Uterus (tissue), 3 donors: ENCODE measurements at regions not wholly inside any gene's neighbourhood (a gene's known extent, or its start where the extent isn't known, plus 50 kb on each side); places are given as distances from the start of the nearest gene placed in this dataset.

Experiments
- DNase-seq, 2 donors: peaks; one replicate each; pipeline ENCODE4 v3.0.0-alpha.2; 2019 to 2020
- H3K27ac ChIP-seq, 2 donors: fragments of 200-600 bp; sonication (generic); 1 replicate in 1 of 2; 2 replicates in 1 of 2; pipeline ENCODE4 v1.5.1; 2016 to 2018
- H3K27me3 ChIP-seq, 2 donors: fragments of 200-600 bp; sonication (generic); one replicate each; pipeline ENCODE4 v1.5.1; 2018 to 2019; ENCODE audit warnings: control low read depth in 1 of 2
- H3K36me3 ChIP-seq, 2 donors: fragments of 200-600 bp; sonication (generic); one replicate each; pipeline ENCODE4 v1.5.1; 2019; ENCODE audit warnings: control low read depth in 1 of 2
- H3K4me1 ChIP-seq, 2 donors: fragments of 200-600 bp; sonication (generic); one replicate each; pipeline ENCODE4 v1.5.1; 2018 to 2019; ENCODE audit warnings: control low read depth in 1 of 2
- H3K4me3 ChIP-seq, 2 donors: fragments of 200-600 bp; sonication (generic); 1 replicate in 1 of 2; 2 replicates in 1 of 2; pipeline ENCODE4 v1.5.1; 2018 to 2019; ENCODE audit warnings: mild to moderate bottlenecking in 1 of 2
- H3K9me3 ChIP-seq, 2 donors: fragments of 200-600 bp; sonication (generic); one replicate each; pipeline ENCODE4 v1.5.1; 2019; ENCODE audit warnings: control low read depth in 1 of 2
- CTCF ChIP-seq, 4 experiments: fragments of 200-600 bp in 2 of 4; fragments of 450-650 bp in 2 of 4; sonication (generic) in 2 of 4; IDR thresholded peaks; one replicate each; pipeline ENCODE4 v1.5.1; 2016 to 2019; ENCODE audit warnings: antibody characterized with exemption in 4 of 4, mild to moderate bottlenecking in 2 of 4, moderate library complexity in 1 of 4
- POLR2A ChIP-seq, 2 donors: fragments of 450-650 bp; IDR thresholded peaks; one replicate each; pipeline ENCODE4 v1.6.1; 2016; ENCODE audit warnings: antibody characterized with exemption in 2 of 2, mild to moderate bottlenecking in 1 of 2, moderate library complexity in 1 of 2
- intact Hi-C: fragments of 100-400 bp; cut with DNase I; formaldehyde crosslinking; loops from one replicate; pipeline ENCODE4 v1.15.1; 2023; ENCODE audit warnings: low total_unique reads
- donor health status: DM: yes; HTN: yes; CAD: no.

DNA sequence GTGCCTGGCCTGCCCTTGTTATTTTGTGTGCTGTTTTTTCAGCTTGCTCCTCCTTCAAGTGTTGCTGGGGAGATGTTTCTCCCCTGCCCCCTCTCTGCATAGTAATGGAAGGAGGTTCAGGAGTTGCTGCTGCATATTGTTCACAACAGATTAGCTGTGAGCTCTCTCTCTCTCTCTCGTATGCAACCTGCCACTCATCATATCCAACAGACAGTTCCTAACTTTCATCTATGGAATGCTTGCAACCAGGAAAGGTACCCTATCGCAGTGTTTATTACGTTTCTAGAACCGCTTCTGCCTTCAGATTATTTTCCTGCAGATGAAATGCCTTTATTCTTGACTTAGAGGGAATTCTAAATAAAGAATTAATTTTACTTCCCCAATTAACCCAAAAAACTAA, 372.9 kb downstream of the RMST start:
- Histone ChIP-seq H3K27me3 (no peaks in the 10 kb centered on the region), H3K4me3 (no peak overlapping the region), H3K36me3 (no peaks in the 10 kb centered on the region), H3K27ac (no peak overlapping the region), H3K4me1 (no peaks in the 10 kb centered on the region), H3K9me3 (no peaks in the 10 kb centered on the region)
- DNase-seq: no peak
- intact Hi-C loops: no loop called here
- TF ChIP-seq CTCF (IDR thresholded peaks at IDR 0.05) (no peak), POLR2A (IDR thresholded peaks at IDR 0.05) (no peak)

- intact Hi-C loops: no loop called here
- Histone ChIP-seq H3K27me3 (no peaks in the 10 kb centered on the region), H3K27ac (no peak overlapping the region), H3K4me3 (no peak overlapping the region), H3K4me1 (no peaks in the 10 kb centered on the region), H3K9me3 (no peaks in the 10 kb centered on the region), H3K36me3 (no peaks in the 10 kb centered on the region)
- TF ChIP-seq CTCF (IDR thresholded peaks at IDR 0.05): no peak
- TF ChIP-seq POLR2A (IDR thresholded peaks at IDR 0.05): no peak
- no peak for DNase-seq
These were observed 374.8 kb downstream of the RMST start for GRCh38 chr12:97837401-97837800.

GRCh38 chr12:97848051-97848450, 385.4 kb downstream of the RMST start:
- intact Hi-C loops: no loop called here
- Histone ChIP-seq H3K27me3 (no peaks in the 10 kb centered on the region), H3K27ac (no peak overlapping the region), H3K36me3 (no peaks in the 10 kb centered on the region), H3K9me3 (no peaks in the 10 kb centered on the region), H3K4me3 (no peak overlapping the region), H3K4me1 (no peaks in the 10 kb centered on the region)
- no peak for DNase-seq
- no peak for TF ChIP-seq POLR2A (IDR thresholded peaks at IDR 0.05)
- TF ChIP-seq CTCF (IDR thresholded peaks at IDR 0.05): no peak

DNA sequence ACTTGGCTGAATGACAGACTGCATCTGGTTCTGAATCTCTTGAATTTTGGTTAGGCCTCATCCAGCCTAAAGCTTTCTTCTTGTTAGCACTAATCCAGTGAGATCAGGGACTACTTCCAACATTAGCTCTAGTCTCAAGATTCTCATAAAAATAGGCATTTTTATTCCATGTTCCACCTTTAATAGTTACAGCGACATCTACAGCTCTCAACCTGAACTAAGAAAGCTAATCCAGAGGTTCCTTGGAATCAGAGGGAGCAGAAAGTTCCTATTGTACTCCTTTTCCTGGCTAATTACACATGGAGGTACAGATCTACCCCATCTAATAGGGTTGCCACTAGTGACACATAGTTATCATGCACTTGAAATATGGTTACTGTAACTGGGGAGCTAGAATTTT, 391.9 kb downstream of the RMST start:
- Histone ChIP-seq H3K4me1 (no peaks in the 10 kb centered on the region), H3K27me3 (no peaks in the 10 kb centered on the region), H3K27ac (no peak overlapping the region), H3K36me3 (no peaks in the 10 kb centered on the region), H3K9me3 (no peaks in the 10 kb centered on the region), H3K4me3 (no peak overlapping the region)
- no peak for DNase-seq
- intact Hi-C loops: no loop called here
- TF ChIP-seq POLR2A (IDR thresholded peaks at IDR 0.05) (no peak), CTCF (IDR thresholded peaks at IDR 0.05) (no peak)

- no peak for DNase-seq
- intact Hi-C loops: no loop called here
- TF ChIP-seq CTCF (IDR thresholded peaks at IDR 0.05) (no peak), POLR2A (IDR thresholded peaks at IDR 0.05) (no peak)
- Histone ChIP-seq H3K4me3 (no peak overlapping the region), H3K9me3 (no peaks in the 10 kb centered on the region), H3K27me3 (no peaks in the 10 kb centered on the region), H3K4me1 (no peaks in the 10 kb centered on the region), H3K27ac (no peak overlapping the region), H3K36me3 (no peaks in the 10 kb centered on the region)
These were observed 399.5 kb downstream of the RMST start for GRCh38 chr12:97862072-97862471.
